ENCODE measurements at regions not wholly inside any gene's neighbourhood (a gene's known extent, or its start where the extent isn't known, plus 50 kb on each side); places are given as distances from the start of the nearest gene placed in this dataset.

DNA sequence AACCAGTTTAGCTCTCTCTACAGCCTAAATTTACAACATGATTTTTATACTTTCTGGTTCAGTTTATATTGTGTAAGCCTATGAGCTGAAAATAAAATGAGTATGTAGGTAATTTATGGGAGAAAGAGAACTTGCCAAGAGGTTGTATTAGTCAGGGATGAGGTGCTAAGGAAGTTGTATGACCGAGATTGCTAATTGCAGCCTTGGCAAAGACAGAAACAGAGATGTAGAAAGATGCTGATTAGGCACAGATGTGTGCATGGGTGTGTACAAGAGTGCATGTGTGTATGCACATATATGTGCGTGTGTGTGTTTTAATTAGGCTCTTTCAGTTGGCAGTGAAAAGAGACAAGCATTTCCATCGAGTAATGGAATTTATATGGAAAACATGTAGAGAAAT is 213.9 kb downstream of the FBXO15 start:
- H3K4me1 Mint-ChIP-seq, result no peaks in the 10 kb centered on the region
- H3K4me3 Mint-ChIP-seq, result no peak overlapping the region
- H3K27me3 Mint-ChIP-seq (ENCODE audit: low read depth), result peaks cover 12% of the 10 kb centered on the region
- H3K27ac Mint-ChIP-seq, result no peak overlapping the region
- no peaks in the 10 kb centered on the region for H3K9me3 Mint-ChIP-seq
- no peaks in the 10 kb centered on the region for H3K36me3 Mint-ChIP-seq
- no peak for DNase-seq (ENCODE audit: low spot score in 2 of 2, unreplicated experiment in 2 of 2)
- TF ChIP-seq, protein P1, sequence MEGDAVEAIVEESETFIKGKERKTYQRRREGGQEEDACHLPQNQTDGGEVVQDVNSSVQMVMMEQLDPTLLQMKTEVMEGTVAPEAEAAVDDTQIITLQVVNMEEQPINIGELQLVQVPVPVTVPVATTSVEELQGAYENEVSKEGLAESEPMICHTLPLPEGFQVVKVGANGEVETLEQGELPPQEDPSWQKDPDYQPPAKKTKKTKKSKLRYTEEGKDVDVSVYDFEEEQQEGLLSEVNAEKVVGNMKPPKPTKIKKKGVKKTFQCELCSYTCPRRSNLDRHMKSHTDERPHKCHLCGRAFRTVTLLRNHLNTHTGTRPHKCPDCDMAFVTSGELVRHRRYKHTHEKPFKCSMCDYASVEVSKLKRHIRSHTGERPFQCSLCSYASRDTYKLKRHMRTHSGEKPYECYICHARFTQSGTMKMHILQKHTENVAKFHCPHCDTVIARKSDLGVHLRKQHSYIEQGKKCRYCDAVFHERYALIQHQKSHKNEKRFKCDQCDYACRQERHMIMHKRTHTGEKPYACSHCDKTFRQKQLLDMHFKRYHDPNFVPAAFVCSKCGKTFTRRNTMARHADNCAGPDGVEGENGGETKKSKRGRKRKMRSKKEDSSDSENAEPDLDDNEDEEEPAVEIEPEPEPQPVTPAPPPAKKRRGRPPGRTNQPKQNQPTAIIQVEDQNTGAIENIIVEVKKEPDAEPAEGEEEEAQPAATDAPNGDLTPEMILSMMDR (IDR thresholded peaks at IDR 0.05; ENCODE audit: unreplicated experiment), result no peak

DNA sequence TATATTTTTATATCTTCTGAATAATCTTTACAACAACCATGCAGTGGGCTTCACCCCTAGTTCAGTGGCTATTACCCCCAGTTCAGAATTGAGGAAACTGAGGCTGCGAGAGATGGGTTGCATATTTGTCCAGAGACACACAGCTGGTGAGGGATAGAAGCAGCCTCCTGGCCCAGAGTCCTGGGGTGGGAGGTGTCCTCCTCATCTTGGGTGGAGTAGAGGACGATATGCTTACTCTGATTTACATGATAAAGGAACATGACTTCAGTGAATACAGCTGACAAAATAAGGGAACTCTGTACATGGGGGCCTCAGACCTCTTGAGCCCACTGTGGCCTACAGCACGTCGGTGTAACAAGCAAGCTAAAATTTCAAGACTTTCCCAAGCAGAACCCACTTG is 214.7 kb downstream of the FBXO15 start:
- no peak overlapping the region for H3K27ac Mint-ChIP-seq
- DNase-seq (ENCODE audit: low spot score in 2 of 2, unreplicated experiment in 2 of 2), result no peak
- H3K4me3 Mint-ChIP-seq, result no peak overlapping the region
- no peaks in the 10 kb centered on the region for H3K4me1 Mint-ChIP-seq
- no peaks in the 10 kb centered on the region for H3K9me3 Mint-ChIP-seq
- TF ChIP-seq, protein P1 (IDR thresholded peaks at IDR 0.05; ENCODE audit: unreplicated experiment), result no peak
- peaks cover 12% of the 10 kb centered on the region for H3K27me3 Mint-ChIP-seq (ENCODE audit: low read depth)
- no peaks in the 10 kb centered on the region for H3K36me3 Mint-ChIP-seq

DNA sequence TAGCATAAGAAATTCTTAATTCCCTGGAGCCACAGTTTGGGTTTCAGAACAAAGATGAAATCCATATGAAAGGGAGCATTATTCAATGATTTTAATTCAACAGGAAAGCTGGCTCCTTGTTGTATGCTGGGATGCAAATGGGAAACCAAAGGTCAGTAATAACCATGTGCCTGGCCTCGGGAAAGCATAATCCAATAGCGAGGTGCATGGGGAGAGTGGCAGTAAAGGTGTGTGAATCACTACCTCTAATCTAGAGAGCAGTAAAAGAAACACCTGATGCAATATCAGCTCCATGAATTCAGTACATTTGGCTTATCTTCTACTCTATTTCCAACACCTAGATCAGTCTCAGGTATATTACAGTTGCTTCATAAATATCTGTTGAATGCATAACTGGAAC is 220.1 kb downstream of the FBXO15 start:
- DNase-seq (ENCODE audit: low spot score in 2 of 2, unreplicated experiment in 2 of 2), result no peak
- no peaks in the 10 kb centered on the region for H3K9me3 Mint-ChIP-seq
- H3K27me3 Mint-ChIP-seq (ENCODE audit: low read depth), result peaks cover 11% of the 10 kb centered on the region
- H3K36me3 Mint-ChIP-seq, result no peaks in the 10 kb centered on the region
- TF ChIP-seq, protein P1 (IDR thresholded peaks at IDR 0.05; ENCODE audit: unreplicated experiment), result no peak
- H3K4me3 Mint-ChIP-seq, result no peak overlapping the region
- H3K4me1 Mint-ChIP-seq, result no peaks in the 10 kb centered on the region
- H3K27ac Mint-ChIP-seq, result no peak overlapping the region

DNA sequence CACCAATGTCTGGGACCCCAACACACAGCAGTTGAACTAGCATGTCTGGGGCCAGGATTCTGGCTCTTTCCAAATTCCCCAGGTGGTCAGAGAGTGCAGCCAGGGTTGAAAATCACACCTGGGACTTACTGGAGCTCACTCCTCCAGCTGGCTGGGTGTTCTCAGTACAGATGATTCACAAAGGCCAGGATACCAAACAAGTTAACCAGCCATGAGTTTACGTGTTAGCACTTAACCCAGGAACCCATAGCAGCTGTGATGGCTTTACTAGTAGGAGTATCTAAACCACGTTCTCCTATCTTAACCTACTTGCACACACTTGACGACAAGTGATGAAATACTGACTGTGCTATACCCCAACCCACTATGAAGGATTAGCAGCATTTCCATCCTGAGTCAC is 222.8 kb downstream of the FBXO15 start:
- Mint-ChIP-seq H3K4me1 (no peaks in the 10 kb centered on the region), H3K4me3 (no peak overlapping the region), H3K36me3 (no peaks in the 10 kb centered on the region), H3K9me3 (no peaks in the 10 kb centered on the region), H3K27ac (no peak overlapping the region), H3K27me3 (ENCODE audit: low read depth) (peaks cover 21% of the 10 kb centered on the region)
- TF ChIP-seq, protein P1 (IDR thresholded peaks at IDR 0.05; ENCODE audit: unreplicated experiment), result no peak
- DNase-seq (ENCODE audit: low spot score in 2 of 2, unreplicated experiment in 2 of 2), result no peak

DNA sequence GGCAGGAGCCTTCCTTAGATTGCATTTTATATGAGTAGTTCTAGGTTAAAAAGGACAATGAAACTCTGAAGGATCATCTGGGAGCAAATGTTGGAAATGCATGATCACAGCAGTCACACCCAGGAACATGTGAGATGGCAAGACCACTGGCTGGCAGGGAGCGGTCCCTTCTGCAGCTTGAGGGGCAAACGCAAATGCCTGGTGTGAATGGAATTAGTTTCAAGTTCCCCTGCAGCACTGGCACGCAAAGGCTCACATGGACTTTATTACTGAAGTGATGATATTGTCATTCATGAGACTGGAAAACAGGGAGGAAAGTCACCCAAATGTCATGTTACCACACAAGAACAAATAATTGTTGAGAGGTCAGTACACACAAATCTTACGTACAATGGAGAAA is 223.3 kb downstream of the FBXO15 start:
- Mint-ChIP-seq H3K27me3 (ENCODE audit: low read depth) (peaks cover 23% of the 10 kb centered on the region), H3K27ac (no peak overlapping the region), H3K9me3 (no peaks in the 10 kb centered on the region), H3K4me1 (no peaks in the 10 kb centered on the region), H3K4me3 (no peak overlapping the region), H3K36me3 (no peaks in the 10 kb centered on the region)
- no peak for DNase-seq (ENCODE audit: low spot score in 2 of 2, unreplicated experiment in 2 of 2)
- TF ChIP-seq, protein P1 (IDR thresholded peaks at IDR 0.05; ENCODE audit: unreplicated experiment), result no peak

DNA sequence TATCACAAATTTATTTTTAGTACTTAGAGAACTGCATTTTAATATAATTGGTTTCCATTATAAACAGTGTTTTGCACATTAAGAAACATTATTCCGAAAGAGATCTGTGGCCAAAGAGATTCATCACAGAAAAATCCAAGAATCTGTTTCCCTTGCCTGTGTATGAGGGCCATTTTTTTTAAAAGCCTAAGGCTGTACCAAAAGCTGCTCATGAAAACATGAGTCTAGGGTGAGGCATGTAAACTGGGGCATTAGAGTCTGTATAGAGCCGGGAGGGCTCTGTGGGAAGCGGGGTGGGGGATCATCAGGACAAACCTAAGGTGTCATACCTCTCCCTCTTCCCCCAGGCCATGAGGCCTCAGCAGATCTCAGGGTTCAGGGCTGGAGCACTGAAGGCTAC is 223.8 kb downstream of the FBXO15 start:
- Mint-ChIP-seq H3K4me3 (no peak overlapping the region), H3K27ac (no peak overlapping the region), H3K27me3 (ENCODE audit: low read depth) (peaks cover 23% of the 10 kb centered on the region), H3K36me3 (no peaks in the 10 kb centered on the region), H3K9me3 (no peaks in the 10 kb centered on the region), H3K4me1 (no peaks in the 10 kb centered on the region)
- no peak for DNase-seq (ENCODE audit: low spot score in 2 of 2, unreplicated experiment in 2 of 2)
- TF ChIP-seq, protein P1 (IDR thresholded peaks at IDR 0.05; ENCODE audit: unreplicated experiment), result no peak
